NCI-H1105 (cell line): ENCODE measurements at regions not wholly inside any gene's neighbourhood (a gene's known extent, or its start where the extent isn't known, plus 50 kb on each side); places are given as distances from the start of the nearest gene placed in this dataset.

Source experiments
- DNase-seq: peaks from one replicate; lab custom pipeline; 2025; lab: John Stamatoyannopoulos, UW

DNA sequence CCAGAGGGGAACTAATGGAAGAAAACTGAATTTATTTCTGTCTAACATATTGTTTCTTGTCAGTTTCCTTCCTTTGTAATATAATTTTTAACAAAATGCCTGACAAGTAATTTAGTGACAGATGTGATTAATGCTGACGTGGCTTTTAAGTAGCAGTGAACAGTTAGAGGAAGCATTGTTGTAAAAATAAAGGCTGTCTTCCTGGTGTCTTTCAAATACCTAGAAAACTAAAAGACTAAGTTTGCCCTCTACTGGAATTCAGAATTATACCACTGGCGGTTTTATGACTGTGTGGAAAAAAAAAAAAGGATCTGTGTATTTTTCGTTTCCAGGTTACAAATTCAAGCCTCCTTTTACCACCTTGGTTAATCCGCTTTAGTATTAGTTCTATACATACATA lies 217.1 kb upstream of the DPP6 start:
- DNase-seq = no peak

- DNase-seq = no peak
Observed at GRCh38 chr7:153835712-153836265, 216.4 kb upstream of the DPP6 start.

- DNase-seq = no peak
Observed at GRCh38 chr7:153838591-153838990, 213.6 kb upstream of the DPP6 start.

- DNase-seq = no peak
Observed at GRCh38 chr7:153840861-153841260, 211.3 kb upstream of the DPP6 start.

DNA sequence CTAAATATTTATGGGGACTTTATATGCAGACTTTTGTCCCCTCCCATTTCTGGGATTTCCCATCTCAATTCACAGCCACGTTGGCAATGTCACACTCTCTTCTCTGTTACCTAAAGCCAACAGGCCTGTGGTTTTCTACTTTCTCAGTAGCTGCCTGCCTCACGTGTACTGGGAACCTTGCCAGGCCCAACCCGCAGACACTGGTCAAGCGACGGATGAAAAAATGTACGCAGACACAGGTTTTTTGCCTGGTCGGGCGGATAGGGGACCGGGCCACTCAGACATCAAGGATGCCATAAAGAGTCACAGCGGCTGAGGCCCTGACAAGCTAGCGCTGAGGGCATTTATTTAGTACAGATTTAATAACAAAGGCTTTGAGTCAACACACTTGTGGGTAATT lies 204.4 kb upstream of the DPP6 start:
- no peak for DNase-seq

- DNase-seq = no peak
Observed at GRCh38 chr7:153852261-153852660, 199.9 kb upstream of the DPP6 start.

DNA sequence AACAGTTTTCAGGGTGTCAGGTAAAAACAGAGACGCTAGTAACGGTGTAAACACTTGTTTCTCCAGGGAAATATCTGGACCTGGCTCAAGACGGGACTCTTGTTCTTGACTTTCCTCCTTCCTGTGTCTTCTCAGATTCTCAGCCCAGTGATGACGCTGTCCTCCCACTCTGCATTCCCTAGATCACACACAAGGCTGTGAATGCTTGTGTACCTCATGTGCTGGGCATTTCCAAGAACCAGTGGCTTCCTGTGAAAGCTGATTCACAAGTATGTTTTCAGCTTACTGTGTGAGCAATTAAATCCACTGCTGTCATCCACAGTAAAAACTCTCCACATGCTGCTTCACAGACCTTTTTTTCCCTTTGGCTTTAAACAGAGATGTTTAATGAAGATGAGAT lies 193.8 kb upstream of the DPP6 start:
- DNase-seq = no peak

- DNase-seq = no peak
Observed at GRCh38 chr7:153859239-153859638, 193.0 kb upstream of the DPP6 start.

DNA sequence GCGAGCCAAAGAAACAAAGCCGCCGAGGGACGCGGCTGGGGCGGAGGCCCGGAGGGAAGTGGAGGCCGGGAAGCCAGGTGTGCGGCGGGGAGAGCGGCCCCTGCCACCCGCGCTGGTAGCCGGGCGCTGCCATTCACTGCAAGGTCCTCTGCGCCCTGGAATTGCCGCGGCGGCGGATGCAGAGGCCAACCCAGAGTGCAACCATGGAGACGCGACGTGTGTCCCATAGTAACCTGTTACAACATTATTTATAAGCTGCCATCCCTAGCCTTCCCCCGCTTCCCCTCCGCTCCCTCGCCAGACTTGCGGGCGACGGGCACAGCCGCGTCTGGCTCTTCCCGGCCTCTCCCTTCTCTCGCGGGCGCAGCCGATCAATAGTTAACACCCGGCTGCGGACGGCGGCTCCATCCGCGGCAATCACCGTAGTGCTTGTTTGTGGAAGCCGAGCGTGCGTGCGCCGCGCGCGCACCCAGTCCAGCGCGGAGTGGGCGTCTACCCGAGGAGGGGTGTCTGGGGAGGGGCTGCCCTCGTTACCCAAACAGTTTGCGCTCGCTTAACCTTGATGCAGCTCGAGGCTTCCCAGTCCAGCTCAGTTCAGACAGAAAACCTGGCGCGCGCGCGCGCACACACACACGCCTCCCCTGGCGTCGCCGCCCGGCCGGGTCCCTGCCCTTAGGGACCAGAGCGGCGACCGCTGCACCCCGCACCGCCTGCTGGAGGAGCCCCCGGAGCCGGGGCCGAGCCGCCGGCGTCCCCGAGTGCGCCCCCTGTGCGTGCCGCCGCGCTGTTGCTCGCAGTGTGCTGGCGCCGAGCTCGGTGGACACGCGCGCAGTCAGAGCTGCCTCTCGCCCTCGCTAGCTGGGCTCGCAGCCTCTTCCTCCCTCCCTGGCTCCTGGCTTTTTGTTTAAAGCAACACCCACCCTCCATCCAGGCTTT lies 165.4 kb upstream of the DPP6 start:
- peak; percentile 58 for DNase-seq

DNA sequence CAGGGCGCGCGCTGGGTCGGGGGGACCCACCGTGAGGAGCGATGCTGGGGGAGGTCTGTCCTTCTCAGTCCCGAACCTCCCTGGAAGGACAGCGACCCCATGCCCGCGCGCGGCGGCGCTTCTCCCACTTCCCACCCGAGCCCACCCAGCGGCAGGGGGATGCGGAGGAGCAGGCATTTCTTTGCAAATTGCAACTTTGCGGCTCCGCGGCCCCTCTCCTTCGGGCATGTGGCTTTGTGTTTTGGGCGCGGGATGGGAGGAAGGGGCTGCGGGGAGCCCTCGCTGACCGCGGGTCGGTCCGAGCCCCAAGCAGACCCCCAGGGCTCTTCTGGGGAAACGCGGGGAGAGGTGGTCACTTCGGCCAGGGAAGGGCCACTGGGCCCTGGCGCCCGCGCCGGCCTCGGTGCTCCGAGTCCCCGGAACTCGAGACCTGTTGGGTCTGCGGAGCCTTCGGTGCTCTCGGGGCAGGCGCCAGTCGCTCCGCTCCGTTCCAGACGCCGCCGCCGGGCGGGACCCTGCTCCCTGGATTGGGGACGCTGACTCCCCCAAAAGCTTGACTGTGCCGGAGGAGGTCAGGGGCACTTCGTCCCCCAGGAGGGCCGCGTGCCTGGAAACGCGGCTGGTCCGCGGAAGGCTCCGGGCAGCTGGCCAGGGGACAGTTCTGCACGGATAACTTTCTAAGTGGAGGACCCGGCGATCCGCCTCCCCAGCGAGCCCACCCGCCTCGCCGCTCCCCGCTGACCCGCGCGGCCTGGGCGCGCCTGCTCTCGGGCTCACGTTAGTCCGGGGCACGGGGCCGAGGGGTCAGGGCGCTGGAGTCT lies 164.2 kb upstream of the DPP6 start:
- no peak for DNase-seq

GRCh38 chr7:153891990-153892389 lies 160.2 kb upstream of the DPP6 start:
- no peak for DNase-seq

GRCh38 chr7:153902862-153903261 lies 149.3 kb upstream of the DPP6 start:
- DNase-seq = no peak

GRCh38 chr7:153912211-153912610 lies 140.0 kb upstream of the DPP6 start:
- DNase-seq = no peak

GRCh38 chr7:153920126-153920525 lies 132.1 kb upstream of the DPP6 start:
- DNase-seq = no peak

DNA sequence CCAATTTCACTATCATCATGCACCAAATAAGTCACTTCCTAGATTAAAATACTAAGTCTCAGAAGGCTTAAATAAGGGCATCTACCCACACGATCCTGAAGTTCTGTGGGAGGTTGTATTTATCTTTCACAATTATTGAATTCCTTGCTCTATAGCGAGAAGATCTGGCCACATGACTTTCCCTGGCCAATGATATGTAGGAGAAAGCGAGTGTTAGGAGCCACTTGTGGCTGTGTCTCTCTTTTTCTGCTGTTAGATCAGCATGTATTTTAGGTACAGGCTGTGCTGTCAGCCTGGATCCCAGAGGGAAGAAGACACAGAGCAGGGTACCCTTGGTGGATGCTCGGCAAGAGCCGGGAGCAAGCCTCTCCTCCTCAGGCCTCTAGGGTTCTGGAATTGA lies 131.3 kb upstream of the DPP6 start:
- no peak for DNase-seq

DNA sequence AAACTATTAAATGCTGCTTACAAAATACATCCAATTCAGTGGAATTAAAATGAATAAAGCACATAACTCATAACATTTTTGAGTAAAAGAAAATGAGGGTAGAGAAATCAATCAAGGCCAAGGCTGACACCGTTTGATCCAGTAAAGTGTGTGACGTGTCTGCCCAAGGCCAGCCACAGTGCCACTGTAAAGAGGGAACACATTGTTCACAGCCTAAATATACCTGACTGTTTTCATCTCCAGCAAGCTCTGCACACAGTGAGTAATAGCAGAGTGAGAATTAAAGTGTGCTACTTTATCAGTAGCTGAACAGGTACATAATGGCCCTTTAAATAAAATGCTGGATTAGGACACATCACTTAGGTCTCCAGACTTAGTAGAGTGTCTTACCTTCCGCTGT lies 130.8 kb upstream of the DPP6 start:
- no peak for DNase-seq

- no peak for DNase-seq
Observed at GRCh38 chr7:153930696-153931095, 121.5 kb upstream of the DPP6 start.

GRCh38 chr7:153934048-153934447 lies 118.2 kb upstream of the DPP6 start:
- no peak for DNase-seq

DNA sequence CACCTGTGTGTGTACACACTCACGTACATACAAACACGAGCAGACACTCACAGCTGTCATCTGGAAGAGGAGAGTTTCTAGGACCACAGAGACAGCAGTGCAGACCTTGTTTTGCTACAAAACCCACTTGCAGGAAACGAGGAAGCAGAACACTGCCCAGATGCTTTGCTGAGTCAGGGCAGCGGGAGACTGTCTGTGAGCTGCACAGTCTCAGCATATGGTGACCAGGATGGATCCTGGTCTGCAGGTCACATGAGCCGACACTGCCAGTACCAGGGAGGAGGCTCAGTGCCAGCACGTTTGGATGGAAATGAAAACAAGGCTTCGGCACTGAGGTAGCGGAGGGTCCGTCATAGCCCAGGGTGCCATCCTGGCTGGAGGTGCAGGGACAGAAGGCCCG lies 117.6 kb upstream of the DPP6 start:
- no peak for DNase-seq

DNA sequence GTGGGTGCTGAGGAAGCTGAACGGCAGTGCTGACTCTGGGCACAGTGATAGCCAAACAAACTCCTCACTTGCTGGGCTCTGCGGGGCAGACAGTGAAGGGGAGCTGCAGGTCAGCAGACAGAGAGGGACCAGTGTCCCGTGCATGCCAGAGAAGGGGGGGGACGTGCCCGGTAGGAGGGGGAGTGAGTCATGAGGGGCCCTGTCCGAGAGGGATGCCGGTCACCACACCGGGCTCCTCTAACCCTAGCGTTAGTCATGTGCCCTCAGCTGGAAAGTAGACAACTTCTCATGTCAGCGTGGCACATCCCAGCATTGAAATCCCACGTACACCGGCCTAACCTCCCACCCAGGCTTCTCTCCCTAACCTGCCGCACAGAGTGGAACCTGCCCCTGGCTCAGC lies 117.1 kb upstream of the DPP6 start:
- no peak for DNase-seq

DNA sequence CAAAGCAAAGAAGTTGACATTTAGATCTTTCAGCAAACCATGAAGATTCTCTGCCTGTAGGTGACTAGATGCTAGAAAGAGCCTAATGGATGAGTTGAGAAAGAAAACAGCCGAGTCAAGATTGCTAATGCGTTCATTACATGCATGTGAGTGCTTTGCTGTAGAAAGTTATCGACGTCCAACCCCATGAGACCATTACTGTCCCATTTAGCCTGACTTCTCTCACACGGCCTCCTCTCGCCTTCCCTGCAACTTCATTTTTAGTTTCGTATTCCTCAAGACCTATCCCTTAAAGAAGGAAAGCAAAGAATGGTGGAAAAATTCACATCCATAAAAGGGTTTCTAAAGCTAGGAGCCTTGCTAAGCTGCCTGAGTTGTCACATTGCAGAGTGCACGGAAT lies 113.7 kb upstream of the DPP6 start:
- DNase-seq = no peak

- no peak for DNase-seq
Observed at GRCh38 chr7:153939177-153939576, 113.0 kb upstream of the DPP6 start.

GRCh38 chr7:153939654-153940053 lies 112.5 kb upstream of the DPP6 start:
- no peak for DNase-seq
